GM19193 (cell line): ENCODE measurements at regions not wholly inside any gene's neighbourhood (a gene's known extent, or its start where the extent isn't known, plus 50 kb on each side); places are given as distances from the start of the nearest gene placed in this dataset.

Experiments used
- POLR2A ChIP-seq: IDR thresholded peaks from 4 replicates; pipeline ENCODE4 v1.6.1; 2011; ENCODE audit not compliant: insufficient read depth, insufficient read length; ENCODE audit errors: extremely low read depth

DNA sequence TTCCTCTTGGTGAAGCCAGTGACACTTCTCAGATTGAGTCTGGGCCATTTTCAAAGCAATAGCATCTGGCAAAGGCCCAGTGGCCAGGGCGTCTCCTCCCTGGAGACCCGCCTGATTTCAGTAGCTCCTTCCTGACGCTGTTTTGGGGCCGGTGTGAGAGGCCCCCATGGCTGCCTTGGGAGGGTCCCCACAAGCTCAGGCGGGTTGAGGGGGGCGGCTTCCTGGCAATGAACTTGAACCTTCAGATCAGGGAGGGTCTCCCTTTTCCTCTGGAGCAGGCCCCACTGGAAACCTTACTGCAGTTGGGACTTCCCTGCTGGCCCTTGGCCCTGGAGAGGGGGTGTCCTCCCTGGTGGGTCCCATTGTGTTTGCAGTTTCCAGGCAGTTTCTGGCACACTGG is 121.2 kb downstream of the CRYAA start:
- TF ChIP-seq POLR2A = no peak

DNA sequence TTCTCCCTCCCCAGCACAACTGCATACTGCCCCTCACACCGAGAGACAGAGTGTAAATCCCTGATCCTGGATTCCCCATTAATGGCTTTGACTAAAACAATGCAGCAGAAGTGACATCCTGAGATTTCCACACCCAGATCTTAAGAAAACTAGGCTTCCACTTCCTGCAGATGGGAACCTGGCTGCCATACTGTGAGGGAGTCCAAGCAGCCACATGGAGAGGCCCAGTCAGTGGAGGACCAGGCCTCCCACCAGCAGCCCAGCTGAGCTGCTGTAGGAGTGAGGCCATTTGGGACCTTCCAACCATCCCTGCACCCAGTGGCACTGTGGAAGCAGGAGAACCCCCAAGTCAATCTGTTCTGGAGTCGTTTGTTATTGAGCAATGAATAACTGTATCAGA is 120.6 kb downstream of the CRYAA start:
- TF ChIP-seq POLR2A = no peak

DNA sequence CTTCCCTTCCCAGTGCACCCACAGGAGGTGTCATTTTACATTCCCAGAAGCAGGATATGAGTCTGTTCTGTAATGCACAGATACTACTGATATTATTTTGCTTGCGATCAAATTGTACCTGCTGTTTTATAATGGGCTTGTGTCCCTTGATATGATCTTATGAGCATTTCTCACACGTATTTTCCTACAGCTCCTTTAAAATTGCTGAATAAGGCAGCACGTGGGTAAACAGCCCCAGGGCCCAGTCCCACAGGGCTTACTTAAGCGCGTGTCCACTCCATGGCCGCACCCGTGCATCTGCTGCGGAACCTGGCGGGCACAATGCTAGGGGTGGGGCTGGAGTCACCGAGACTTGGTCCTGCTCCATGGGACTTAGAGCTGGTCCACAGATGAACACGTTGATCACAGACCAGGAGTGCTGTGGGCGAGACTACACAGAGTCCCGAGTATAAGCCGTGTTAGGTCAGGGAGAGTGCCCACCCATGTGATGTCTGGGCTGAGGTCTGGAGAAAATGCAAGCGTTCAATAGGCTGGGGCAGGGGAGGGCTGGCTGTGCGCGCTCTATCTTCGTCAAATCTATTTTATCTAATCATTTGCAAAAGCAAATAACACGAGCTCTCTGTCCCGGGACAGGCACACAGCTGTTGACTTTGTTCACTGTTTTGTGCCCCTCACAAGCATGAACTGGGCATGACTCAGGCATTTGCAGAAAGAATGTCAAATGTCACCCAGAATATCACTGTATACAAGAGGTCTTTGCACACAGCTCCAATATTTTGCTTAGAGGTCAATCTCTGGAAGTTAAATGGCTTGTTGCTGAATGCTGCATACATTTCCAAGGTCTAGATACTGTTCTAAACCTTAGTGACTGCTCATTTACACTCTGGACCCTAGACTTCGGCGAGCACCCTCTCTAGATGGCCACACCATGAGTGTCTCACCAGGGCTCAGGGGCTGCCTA is 119.3 kb downstream of the CRYAA start:
- no peak for TF ChIP-seq POLR2A

DNA sequence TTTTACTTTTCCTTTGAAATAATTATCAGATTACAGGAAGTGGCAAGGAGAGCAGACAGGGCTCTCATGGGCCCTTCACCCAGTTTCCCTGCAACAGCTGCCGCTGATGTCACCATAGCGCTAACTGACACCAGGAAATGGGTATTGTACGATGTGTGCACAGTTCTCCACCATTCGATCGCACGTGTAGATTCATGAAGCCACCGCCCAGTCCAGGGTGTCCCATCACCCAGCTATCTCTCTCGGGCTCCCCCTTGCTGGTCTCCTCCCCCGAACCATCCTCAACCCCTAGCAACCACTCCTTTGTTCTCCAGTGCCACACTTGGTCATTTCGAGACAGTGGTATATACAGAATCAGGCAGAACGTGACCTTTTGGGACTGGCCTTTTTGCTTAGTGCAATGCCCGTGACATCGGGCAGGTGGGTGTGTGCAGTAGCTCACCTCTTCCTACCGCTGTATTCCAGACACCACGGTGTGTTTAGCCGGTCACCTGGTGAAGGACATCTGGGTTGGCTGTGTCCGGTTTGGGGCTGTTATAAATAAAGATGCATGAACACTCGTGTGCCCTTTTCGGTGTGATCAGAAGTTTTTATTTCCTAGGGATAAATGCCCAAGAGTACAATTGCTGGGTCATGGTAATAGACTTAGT is 118.4 kb downstream of the CRYAA start:
- TF ChIP-seq POLR2A = no peak

DNA sequence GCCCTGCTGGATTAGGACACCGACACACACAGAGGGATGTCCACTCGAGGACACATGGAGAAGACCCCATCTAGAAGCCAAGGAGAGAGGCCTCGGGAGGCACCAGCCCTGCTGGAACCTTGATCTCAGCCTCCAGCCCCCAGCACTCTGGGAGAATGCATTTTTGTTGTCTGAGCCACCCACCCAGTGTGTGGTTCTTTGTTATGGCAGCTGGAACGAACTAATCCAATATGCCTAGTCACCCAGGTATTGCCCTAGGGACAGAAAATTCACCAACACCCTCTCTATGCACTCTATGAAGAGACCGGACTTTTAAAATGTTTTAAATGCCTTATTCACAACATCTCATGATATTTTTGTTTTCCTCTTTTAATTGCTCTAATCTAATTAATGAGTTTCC is 117.4 kb downstream of the CRYAA start:
- no peak for TF ChIP-seq POLR2A

DNA sequence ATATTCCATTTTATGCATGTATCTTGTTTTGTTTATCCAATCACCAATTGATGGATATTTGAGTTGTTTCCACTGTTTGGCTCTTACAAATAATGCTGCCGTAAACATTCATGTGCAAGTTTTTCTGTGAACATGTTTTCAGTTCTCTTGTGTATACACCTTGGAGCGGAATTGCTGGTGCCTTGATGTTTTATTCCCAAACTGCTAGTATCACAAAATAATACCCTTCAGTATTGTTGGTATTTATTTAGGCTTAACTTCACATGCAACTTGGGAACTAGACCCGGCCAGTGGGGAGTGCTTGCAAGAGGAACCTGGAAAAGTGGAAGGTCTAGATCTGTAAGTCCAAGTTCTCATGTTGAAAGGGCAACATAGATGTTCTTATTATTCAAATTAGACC is 115.9 kb downstream of the CRYAA start:
- TF ChIP-seq POLR2A = no peak

DNA sequence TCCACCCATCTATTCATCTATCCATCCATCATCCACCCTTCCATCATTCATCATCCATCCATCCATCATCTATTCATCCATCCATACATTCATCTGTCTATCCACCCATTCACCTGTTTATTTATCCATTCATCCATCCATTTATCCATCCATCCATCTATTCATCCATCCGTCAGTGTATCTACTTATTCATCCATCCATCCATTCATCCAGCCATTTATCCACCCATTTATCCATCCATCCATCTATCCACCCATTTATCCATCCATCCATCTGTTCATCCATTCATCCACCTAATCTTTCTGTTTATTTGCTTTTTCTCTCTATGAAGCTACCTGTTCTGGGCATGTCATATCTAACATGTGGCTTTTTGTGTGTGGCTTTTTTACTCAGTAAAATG is 115.4 kb downstream of the CRYAA start:
- TF ChIP-seq POLR2A = no peak

DNA sequence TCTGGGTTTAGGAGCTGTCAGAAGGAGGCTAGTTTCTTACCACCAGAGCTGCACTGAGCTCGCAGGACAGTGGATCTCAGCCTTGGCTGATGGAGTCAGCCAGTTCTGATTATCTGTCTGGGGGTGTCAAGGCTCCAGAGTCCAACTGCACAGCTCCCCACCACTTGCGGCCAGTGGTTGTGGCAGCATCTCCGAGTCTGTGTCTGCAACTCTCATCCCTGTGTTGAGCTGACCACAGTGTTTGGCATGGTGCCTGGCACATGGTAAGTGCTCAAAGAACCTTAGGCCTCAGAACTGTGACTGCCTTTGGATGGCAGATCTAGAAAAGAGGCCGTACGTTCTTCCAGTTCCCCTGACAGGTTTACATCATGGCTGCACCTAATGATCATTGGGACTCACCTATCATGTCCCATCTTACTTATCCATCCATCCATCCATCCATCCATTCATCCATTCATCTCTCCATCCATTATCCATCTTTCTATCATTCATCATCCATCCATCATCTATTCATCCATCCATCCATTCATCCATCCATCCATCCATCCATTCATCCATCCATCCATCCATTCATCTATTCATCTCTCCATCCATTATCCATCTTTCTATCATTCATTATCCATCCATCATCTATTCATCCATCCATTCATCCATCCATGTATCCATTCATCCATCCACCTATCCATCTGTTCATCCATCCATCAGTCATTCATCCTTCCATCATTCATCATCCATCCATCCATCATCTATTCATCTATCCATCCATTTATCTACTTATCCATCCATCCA is 114.5 kb downstream of the CRYAA start:
- TF ChIP-seq POLR2A = no peak

DNA sequence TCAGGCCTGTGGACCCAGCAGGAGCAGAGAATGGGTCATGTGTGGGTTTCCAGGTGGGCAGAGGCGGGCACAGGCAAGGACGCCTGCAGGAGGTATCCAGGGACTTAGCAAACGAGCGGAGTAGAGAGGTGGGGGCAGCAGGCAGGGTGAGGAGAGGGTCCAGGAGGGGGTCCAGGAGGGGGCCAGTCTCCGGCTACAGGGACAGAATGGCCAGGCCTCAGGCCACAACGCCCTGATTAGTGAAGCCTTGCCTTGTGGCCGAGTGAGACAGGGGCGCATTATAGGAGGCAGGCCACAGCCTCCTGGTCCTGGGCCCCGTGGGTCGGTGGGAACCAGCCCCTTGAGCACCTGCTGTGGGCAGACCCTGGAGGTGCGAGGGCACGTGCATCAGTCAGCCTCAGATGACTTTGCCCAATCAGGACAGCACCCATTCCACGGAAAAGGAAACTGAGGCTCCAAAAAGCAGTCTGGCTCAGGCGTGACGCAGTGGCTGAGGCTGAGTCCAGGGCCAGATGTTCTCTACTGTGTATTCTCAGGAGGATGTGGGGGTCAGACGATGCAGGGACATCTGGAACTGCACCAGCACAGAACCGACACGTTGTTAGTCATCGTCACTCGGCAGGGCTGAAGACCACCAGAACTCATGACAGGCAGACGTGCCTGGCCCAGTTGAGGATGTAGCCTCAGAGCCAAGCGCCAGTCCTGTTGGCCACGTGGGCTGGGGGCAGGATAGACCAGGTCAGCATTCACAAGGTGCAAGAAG is 113.7 kb downstream of the CRYAA start:
- no peak for TF ChIP-seq POLR2A

DNA sequence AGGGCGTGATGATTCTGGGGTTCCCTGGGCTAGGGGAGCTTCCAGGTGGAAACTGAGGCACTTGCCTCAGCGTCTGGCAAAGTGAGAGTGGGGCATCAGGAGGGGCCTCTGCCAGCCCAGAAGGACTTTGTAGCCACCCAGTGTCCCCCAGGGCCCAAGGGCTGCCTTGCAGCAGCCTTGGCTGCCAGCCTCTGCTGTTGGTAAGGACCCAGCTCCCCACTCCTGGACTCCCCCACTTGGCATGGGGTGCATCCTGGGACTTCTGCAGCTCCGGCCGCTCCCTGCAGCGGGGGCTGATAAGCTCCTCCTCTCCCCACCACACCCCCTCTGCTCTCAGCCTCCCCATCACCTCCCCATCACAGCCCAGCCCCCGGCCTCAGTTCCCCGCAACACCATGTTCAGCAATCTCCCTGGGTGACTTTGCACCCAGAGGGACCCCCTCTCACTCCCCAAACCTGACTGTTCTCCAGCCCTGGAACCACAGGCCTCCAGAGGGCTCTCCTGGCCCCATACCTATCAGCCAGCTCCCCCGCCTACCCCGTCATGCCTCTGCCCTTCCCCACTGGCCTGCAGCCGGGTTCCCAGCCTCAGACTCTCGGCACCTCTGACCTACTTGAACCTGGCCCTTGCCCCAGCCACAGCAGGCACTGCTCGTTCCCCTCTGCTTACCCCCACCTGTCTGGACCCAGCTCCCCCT is 113.0 kb downstream of the CRYAA start:
- no peak for TF ChIP-seq POLR2A

DNA sequence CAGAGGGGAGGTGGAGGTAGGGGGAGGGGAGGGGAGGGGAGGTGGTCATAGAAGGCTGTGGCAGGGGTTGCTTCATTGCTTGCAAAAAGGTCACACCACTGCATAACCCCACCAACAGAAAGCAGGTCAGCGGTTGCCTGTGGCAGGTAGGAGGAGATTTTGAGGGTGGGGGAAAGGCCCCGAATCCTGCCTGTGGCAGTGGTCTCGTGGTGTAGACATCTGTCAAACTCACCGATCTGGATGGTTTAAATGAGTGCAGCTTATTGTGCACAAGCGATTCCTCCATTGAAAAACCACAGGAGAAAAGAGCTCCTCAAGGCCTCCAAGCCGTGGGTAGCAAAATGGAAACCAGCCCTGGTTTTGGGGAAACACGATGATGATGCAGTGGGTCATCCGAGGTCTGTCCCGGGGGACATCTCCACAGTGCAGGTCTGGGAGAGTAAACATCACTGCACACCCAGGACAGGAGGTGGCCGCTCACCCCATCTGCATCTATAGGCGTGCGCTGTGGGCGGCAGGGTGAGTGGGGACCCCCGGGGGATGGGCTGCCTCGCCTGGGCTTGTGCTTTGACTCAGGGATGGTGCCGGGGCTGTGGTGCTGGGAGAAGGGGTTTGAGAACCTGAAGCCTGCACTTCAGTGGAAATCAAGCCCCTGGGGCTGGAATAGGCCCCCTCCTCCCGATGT is 112.3 kb downstream of the CRYAA start:
- no peak for TF ChIP-seq POLR2A

DNA sequence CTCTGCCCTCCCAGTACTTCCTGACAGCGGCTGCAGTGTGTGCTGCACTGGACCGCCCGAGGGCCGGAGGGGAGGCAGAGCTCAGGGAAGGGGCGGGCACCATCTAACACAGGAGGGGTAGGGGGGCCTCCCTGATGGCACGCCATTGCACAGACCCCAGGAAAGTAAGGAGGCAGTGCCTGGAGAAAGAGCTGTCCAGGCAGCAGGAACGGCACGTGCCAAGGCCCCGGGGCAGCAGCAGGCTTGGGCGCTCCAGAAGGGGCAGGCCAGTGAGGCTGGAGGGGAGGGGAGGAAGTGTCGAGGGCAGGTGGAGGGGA is 110.7 kb downstream of the CRYAA start:
- TF ChIP-seq POLR2A = no peak

DNA sequence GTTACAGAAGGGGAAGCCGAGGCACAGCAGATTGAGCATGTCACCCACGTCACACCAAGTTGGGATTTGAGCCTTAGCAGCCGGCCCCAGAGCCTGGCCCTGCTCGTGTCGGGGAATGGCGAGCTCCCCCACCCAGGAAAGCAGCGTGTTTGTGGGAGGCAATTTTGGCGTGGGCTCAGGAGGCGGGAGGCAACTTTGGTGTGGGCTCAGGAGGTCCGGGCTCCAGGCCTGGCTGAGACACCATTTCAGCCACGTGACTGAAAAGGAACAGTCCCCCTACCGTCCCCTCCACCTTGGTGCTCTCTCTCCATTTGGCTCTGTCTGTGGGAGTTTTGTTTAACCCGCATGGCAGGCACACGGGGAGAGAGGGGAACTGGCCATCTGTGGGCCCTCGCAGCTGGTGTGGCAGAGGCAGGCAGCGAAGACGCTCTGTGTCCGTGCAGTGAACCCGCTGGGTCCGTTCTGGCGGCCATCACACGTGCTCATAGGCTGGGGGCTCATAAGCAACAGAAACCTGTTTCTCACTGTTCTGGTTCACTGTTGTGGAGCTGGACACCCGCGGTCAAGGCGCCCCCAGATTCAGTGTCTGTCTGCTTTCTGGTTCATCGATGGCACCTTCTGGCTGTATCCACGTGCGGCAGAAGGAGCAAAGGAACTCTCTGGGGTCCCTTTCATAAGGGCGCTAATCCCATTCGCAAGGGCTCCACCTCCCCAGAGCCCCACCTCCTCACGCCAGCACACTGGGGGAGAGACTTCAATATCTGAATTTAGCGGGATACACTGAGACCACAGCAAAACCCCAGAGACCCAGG is 110.2 kb downstream of the CRYAA start:
- no peak for TF ChIP-seq POLR2A
